ENCODE measurements at regions not wholly inside any gene's neighbourhood (a gene's known extent, or its start where the extent isn't known, plus 50 kb on each side); places are given as distances from the start of the nearest gene placed in this dataset.

DNA sequence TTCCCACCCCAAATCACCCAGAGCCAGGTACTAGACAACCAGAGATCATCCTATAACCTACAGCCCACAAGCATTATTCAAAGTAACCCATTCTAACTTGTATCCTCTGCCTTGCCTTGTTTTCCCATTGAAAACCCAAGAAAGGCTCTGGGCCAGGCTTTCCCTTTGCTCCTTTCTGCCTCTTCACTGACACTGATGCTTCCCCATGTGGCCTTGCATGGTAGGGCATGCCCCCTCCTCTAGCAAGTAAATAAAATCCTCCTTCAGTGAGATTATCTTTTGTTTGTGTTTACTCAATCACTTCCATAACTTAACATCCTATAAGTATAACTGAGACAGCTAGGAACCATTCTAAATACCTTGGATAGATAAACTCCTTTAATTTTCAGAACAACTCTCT, 65.6 kb upstream of the FAR1 start:
- no peak for TF ChIP-seq CTCF (conservative IDR thresholded peaks at IDR 0.05)
- TF ChIP-seq EZH2 (IDR thresholded peaks at IDR 0.05; ENCODE audit: low read depth) = no peak

All from PC-9 (cell line).